ENCODE measurements at regions not wholly inside any gene's neighbourhood (a gene's known extent, or its start where the extent isn't known, plus 50 kb on each side); places are given as distances from the start of the nearest gene placed in this dataset.
"Not testable (repeated sequence)": the region's sequence is repeated elsewhere in the genome, so short reads cannot be mapped to it uniquely, and the experiment has no call there.

GRCh38 chr1:189315035-189315901, 1162.4 kb downstream of the BRINP3 start:
- DNase-seq, result no peak

DNA sequence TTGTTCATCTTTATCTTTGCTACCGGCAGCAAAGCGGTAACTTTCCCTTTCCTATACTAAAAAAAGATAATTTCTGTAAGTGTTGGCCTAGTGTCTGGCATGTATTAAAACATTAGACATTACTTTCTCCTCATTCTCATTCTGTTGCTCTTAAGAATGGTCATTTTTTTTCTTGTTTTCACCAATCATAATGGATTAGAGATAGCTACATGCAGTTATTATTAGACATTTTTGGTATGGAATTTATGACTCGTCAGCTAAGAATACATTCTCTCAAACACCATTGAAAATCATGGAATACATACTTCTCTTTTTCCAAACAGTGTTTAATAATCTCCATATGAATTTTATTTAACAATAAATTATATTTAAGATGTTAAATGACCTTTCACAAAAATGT, 1154.6 kb downstream of the BRINP3 start:
- peak; percentile 28 for DNase-seq

- DNase-seq, result not testable (repeated sequence)
Observed at GRCh38 chr1:189331071-189331470, 1146.6 kb downstream of the BRINP3 start.

- DNase-seq, result no peak
Observed at GRCh38 chr1:189336115-189337100, 1141.3 kb downstream of the BRINP3 start.

GRCh38 chr1:189349607-189350006, 1128.1 kb downstream of the BRINP3 start:
- DNase-seq, result no peak

- DNase-seq, result no peak
Observed at GRCh38 chr1:189350983-189351616, 1126.6 kb downstream of the BRINP3 start.

GRCh38 chr1:189351960-189352359, 1125.7 kb downstream of the BRINP3 start:
- DNase-seq, result no peak

GRCh38 chr1:189356206-189356605, 1121.5 kb downstream of the BRINP3 start:
- no peak for DNase-seq

- no peak for DNase-seq
Observed at GRCh38 chr1:189357317-189357716, 1120.3 kb downstream of the BRINP3 start.

DNA sequence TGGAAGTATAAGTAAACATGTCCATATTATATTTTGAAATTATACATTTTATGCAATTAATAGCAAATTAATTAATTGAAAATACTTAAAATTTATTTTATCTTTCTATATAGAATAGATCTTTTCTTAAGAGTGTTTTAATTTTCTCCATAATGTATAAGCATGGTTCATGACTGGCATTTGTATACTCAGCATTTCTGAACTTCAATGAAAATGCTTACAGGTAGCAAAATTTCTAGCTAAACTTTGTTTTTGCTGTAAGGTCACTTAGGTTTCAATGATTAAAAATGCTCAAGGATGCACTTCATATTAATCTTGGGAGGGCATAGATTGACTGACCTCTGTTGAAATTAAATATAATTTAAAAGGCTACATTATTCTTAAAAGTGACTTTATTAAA, 1108.1 kb downstream of the BRINP3 start:
- DNase-seq, result no peak

GRCh38 chr1:189374816-189375215, 1102.8 kb downstream of the BRINP3 start:
- DNase-seq, result no peak

DNA sequence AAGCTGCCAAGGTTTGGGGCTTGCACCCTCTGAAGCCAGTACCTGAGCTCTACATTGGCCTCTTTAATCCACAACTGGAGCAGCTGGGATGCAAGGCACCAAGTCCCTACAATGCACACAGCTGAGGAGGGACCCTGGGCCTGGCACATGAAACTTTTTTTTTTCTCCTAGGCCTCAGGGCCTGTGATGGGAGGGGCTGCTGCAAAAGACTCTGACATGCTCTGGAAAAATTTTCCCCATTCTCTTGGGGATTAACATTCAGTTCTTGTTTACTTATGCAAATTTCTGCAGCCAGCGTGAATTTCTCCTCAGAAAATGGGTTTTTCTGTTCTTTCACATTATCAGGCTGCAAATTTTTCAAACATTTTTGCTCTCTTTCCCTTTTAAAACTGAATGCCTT, 1072.2 kb downstream of the BRINP3 start:
- no peak for DNase-seq

DNA sequence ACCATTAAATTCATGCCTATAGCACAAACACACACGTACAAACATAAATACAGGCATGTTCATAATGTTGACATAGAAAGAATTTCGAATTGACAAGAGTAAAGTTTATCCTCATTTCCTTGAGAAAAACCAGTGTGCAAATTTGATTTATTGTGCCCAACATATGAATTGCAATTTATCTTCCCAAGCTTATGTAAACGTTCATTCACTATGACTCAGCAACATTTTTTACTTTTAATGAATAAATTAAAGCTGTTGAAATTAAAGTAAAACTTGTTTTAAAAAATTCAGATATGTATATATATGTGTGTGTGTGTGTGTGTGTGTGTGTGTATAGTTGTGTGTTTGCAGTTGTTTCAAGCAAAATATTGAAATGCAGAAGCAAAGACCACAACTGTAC, 1067.9 kb downstream of the BRINP3 start:
- DNase-seq, result no peak

GRCh38 chr1:189424746-189425331, 1052.8 kb downstream of the BRINP3 start:
- DNase-seq, result no peak

- DNase-seq, result no peak
Observed at GRCh38 chr1:189429610-189430009, 1048.1 kb downstream of the BRINP3 start.

GRCh38 chr1:189431447-189431846, 1046.2 kb downstream of the BRINP3 start:
- no peak for DNase-seq

- DNase-seq, result no peak
Observed at GRCh38 chr1:189432753-189433152, 1044.9 kb downstream of the BRINP3 start.

GRCh38 chr1:189434461-189434860, 1043.2 kb downstream of the BRINP3 start:
- DNase-seq, result no peak

DNA sequence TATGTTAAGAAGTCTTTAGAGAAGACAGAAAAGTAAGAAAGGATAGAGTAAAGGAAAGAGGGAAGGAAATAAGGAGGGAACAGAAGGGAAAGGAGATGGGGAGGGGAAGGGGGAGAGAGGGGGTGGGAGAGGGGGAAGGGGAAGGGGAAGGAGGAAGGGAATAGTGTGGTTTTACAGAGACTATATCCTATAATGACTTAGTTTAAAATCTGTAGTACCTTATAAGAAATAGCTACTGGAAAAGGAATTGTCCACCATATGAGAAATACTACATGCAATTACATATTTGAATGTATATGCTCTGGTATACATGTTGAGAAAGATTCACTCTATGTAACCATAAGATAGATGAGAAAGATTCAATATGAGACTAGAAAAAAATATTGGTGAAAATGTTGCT, 1042.3 kb downstream of the BRINP3 start:
- DNase-seq, result no peak

DNA sequence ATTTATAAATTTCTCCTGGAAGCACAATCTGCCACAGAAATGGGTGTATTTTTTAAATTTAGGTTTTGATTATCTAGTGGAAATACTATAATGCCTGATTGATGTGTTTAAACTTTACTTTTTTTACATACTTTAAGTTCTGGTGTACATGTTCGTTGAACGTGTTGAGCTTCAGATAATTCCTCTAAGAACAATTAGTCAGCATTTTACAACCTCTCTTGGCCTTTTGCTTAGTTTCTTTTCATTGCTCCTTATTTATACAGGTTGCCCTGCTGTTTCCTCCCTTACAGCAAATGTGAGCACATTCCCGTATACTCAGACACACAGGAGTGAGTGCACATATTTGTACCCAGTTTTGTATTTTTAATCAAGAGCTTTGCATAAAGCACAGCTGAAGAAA, 1038.9 kb downstream of the BRINP3 start:
- DNase-seq, result no peak

GRCh38 chr1:189463166-189463565, 1014.5 kb downstream of the BRINP3 start:
- DNase-seq, result no peak

DNA sequence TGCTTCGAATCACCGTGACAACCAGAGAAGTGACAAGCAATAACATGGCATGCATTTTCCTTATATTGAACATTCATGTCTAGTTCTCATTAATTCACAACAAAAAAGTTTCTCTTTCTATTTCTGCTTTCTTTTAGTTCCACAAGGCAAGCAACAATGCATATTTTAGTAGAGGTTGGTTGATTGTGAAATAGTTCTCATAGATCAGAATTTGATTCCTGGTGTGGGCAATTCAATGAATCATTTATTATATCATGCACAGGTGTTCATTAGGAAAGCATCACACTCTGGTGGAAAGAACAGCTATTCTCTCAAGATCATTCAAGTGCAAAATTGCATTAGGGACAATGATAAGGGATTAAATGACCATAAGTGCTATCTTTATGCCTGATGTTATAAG, 980.9 kb downstream of the BRINP3 start:
- no peak for DNase-seq

DNA sequence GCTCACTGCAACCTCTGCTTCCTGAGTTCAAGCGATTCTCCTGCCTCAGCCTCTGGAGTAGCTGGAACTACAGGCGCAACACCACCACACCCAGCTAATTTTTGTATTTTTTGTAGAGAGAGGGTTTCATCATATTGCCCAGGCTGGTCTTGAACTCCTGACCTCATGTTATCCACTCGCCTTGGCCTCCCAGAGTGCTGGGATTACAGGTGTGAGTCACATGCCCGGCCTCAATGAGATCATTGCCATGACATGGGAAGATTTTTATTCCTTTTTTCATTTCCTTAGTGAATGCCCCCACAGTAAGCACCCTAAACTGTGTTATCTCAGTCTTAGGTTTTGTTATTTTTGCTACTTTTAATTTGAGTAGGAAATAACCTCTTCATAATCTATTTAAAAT, 977.9 kb downstream of the BRINP3 start:
- DNase-seq, result no peak

All from amniotic stem cell (primary cell).